Fibroblast of the aortic adventitia (primary cell): ENCODE measurements at regions not wholly inside any gene's neighbourhood (a gene's known extent, or its start where the extent isn't known, plus 50 kb on each side); places are given as distances from the start of the nearest gene placed in this dataset.
A peak's percentile ranks its signal among the peaks of the same experiment; 100 is the strongest.

Experiments used
- DNase-seq: peaks from one replicate; pipeline ENCODE4 v3.0.0-alpha.2; 2010; ENCODE audit warnings: low read depth
- H3K4me3 ChIP-seq: 2 replicates; pipeline ENCODE4 v1.5.1; 2011; ENCODE audit warnings: low read depth, mild to moderate bottlenecking, control low read depth, low read length, moderate library complexity
- CTCF ChIP-seq: IDR thresholded peaks from 2 replicates; pipeline ENCODE4 v1.5.1; 2011; ENCODE audit warnings: mild to moderate bottlenecking, low read length, control low read depth, inconsistent platforms; ENCODE audit not compliant: insufficient read depth

GRCh38 chr4:124206779-124207605 is 505.5 kb downstream of the ANKRD50 start:
- peak; percentile 48 for DNase-seq
- no peak for TF ChIP-seq CTCF
- no peak overlapping the region for H3K4me3 ChIP-seq

- H3K4me3 ChIP-seq, result no peak overlapping the region
- no peak for TF ChIP-seq CTCF
- DNase-seq, result no peak
These were observed 503.3 kb downstream of the ANKRD50 start for GRCh38 chr4:124209211-124209610.

- TF ChIP-seq CTCF, result no peak
- H3K4me3 ChIP-seq, result no peak overlapping the region
- DNase-seq, result no peak
These were observed 502.9 kb downstream of the ANKRD50 start for GRCh38 chr4:124209626-124210025.

- no peak for TF ChIP-seq CTCF
- DNase-seq, result no peak
- no peak overlapping the region for H3K4me3 ChIP-seq
These were observed 501.8 kb downstream of the ANKRD50 start for GRCh38 chr4:124210746-124211145.

GRCh38 chr4:124212815-124213630 is 499.5 kb downstream of the ANKRD50 start:
- TF ChIP-seq CTCF, result no peak
- no peak overlapping the region for H3K4me3 ChIP-seq
- DNase-seq, result peak; percentile 80

GRCh38 chr4:124219389-124219788 is 493.1 kb downstream of the ANKRD50 start:
- no peak overlapping the region for H3K4me3 ChIP-seq
- DNase-seq, result no peak
- TF ChIP-seq CTCF, result no peak
